DND-41 (cell line): ENCODE measurements at regions not wholly inside any gene's neighbourhood (a gene's known extent, or its start where the extent isn't known, plus 50 kb on each side); places are given as distances from the start of the nearest gene placed in this dataset.

Experiments used
- ATAC-seq: fragments of 200-7000 bp; cut with Tn5 transposase; 3 replicates; pipeline ENCODE4 v1.9.1; 2021; ENCODE audit warnings: low read depth; ENCODE audit not compliant: insufficient read depth
- DNase-seq: peaks from one replicate; pipeline ENCODE4 v3.0.0-alpha.2; 2020
- H2AFZ ChIP-seq: 2 replicates; pipeline ENCODE4 v1.6.0; 2012; ENCODE audit warnings: low read depth, low read length
- H3K27ac ChIP-seq: 2 replicates; pipeline ENCODE4 v1.5.1; 2012; ENCODE audit warnings: low read length, inconsistent platforms
- H3K27me3 ChIP-seq: fragments of 200-600 bp; sonication (generic); 2 replicates; pipeline ENCODE4 v1.6.0; 2012; ENCODE audit warnings: low read length, mild to moderate bottlenecking, inconsistent platforms; ENCODE audit not compliant: insufficient read depth, poor library complexity
- H3K36me3 ChIP-seq: 2 replicates; pipeline ENCODE4 v1.5.1; 2012; ENCODE audit warnings: low read length, inconsistent platforms; ENCODE audit not compliant: insufficient read depth
- H3K4me1 ChIP-seq: 2 replicates; pipeline ENCODE4 v1.5.1; 2012; ENCODE audit warnings: mild to moderate bottlenecking, low read length; ENCODE audit not compliant: insufficient read depth
- H3K4me2 ChIP-seq: 2 replicates; pipeline ENCODE4 v1.6.0; 2012; ENCODE audit warnings: mild to moderate bottlenecking, moderate library complexity, low read length, inconsistent platforms; ENCODE audit not compliant: insufficient read depth
- H3K4me3 ChIP-seq, 2 experiments: fragments of 200-600 bp in 1 of 2; shearing (Covaris generic) in 1 of 2; 2 replicates each; pipeline ENCODE4 v1.5.1; 2012 to 2016; ENCODE audit warnings: inconsistent platforms in 2 of 2, low read length in 2 of 2, mild to moderate bottlenecking in 2 of 2, low read depth in 1 of 2, moderate library complexity in 1 of 2
- H3K79me2 ChIP-seq: 2 replicates; pipeline ENCODE4 v1.6.0; 2012; ENCODE audit warnings: low read length, inconsistent platforms; ENCODE audit not compliant: insufficient read depth
- H3K9ac ChIP-seq: 2 replicates; pipeline ENCODE4 v1.6.0; 2012; ENCODE audit warnings: low read depth, mild to moderate bottlenecking, inconsistent platforms, low read length, moderate library complexity
- H3K9me3 ChIP-seq: 2 replicates; pipeline ENCODE4 v1.5.1; 2012; ENCODE audit warnings: low read length, moderate library complexity, mild to moderate bottlenecking, inconsistent platforms; ENCODE audit not compliant: insufficient read depth, severe bottlenecking
- H4K20me1 ChIP-seq: 2 replicates; pipeline ENCODE4 v1.6.0; 2012; ENCODE audit warnings: low read length; ENCODE audit not compliant: insufficient read depth
- EZH2 ChIP-seq: IDR thresholded peaks from 3 replicates; pipeline ENCODE4 v1.6.1; 2012; ENCODE audit warnings: borderline replicate concordance, low read depth, mild to moderate bottlenecking, moderate library complexity, low read length, inconsistent platforms; ENCODE audit not compliant: severe bottlenecking
- TF ChIP-seq, protein P1 (sequence below): IDR thresholded peaks from 2 replicates; pipeline ENCODE4 v1.5.1; 2012; ENCODE audit warnings: borderline replicate concordance, low read length, moderate library complexity, mild to moderate bottlenecking; ENCODE audit not compliant: poor library complexity, severe bottlenecking; ENCODE audit errors: extremely low read depth

- Histone ChIP-seq H2AFZ (no peak overlapping the region), H3K27ac (no peak overlapping the region), H3K4me1 (no peaks in the 10 kb centered on the region), H3K9ac (no peak overlapping the region), H3K36me3 (no peaks in the 10 kb centered on the region), H3K27me3 (peaks cover 7% of the 10 kb centered on the region), H4K20me1 (no peaks in the 10 kb centered on the region), H3K9me3 (no peaks in the 10 kb centered on the region), H3K4me2 (no peak overlapping the region), H3K4me3 (no peak overlapping the region), H3K79me2 (no peaks in the 10 kb centered on the region)
- DNase-seq (no peak), ATAC-seq (no peak)
- no peak for TF ChIP-seq EZH2
Observed at GRCh38 chr12:105745811-105746210, 392.9 kb downstream of the NUAK1 start.

DNA sequence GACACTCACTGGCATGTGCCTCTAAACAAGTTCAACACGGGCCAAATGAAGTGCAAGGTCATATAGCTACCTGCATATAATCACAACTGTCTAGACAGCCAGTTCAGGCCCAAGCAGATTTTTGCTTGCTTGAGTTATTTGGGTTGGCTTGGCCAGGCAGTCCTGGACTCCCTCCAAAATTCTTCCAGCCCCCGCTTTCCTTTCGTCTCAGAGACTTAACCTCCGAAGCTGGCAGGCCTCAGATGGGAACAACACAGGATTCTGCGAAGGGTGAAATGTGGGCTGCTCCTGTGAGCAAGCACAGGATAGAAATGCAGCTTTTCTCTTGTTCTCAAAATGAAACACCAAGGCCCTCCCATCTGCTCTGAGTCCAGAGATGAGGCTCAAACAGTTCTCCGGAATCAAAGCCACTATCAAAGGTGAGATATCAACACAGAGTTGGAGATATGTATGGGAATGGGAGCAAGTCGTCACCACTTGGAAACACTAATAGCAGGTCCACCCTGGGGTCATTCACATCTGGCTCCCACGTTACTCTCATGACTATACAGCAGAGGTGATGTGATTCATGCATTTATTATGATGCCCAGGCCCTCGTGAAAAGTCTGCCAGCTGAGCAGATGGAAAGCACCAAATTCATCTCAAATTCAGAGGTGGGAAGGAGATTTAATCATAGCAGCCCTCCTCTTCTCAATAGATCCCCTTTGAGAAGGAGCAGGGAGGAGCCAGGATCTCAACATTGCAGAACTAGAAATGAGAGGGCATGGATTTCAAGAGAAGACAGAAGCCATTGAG, 389.8 kb downstream of the NUAK1 start:
- ATAC-seq (no peak), DNase-seq (no peak)
- Histone ChIP-seq H3K27ac (no peak overlapping the region), H3K4me1 (no peaks in the 10 kb centered on the region), H4K20me1 (no peaks in the 10 kb centered on the region), H3K27me3 (peaks cover 3% of the 10 kb centered on the region), H3K36me3 (no peaks in the 10 kb centered on the region), H3K4me2 (no peak overlapping the region), H3K4me3 (no peak overlapping the region), H3K9me3 (no peaks in the 10 kb centered on the region), H2AFZ (no peak overlapping the region), H3K9ac (no peak overlapping the region), H3K79me2 (no peaks in the 10 kb centered on the region)
- TF ChIP-seq, protein P1, sequence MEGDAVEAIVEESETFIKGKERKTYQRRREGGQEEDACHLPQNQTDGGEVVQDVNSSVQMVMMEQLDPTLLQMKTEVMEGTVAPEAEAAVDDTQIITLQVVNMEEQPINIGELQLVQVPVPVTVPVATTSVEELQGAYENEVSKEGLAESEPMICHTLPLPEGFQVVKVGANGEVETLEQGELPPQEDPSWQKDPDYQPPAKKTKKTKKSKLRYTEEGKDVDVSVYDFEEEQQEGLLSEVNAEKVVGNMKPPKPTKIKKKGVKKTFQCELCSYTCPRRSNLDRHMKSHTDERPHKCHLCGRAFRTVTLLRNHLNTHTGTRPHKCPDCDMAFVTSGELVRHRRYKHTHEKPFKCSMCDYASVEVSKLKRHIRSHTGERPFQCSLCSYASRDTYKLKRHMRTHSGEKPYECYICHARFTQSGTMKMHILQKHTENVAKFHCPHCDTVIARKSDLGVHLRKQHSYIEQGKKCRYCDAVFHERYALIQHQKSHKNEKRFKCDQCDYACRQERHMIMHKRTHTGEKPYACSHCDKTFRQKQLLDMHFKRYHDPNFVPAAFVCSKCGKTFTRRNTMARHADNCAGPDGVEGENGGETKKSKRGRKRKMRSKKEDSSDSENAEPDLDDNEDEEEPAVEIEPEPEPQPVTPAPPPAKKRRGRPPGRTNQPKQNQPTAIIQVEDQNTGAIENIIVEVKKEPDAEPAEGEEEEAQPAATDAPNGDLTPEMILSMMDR, result no peak
- no peak for TF ChIP-seq EZH2

DNA sequence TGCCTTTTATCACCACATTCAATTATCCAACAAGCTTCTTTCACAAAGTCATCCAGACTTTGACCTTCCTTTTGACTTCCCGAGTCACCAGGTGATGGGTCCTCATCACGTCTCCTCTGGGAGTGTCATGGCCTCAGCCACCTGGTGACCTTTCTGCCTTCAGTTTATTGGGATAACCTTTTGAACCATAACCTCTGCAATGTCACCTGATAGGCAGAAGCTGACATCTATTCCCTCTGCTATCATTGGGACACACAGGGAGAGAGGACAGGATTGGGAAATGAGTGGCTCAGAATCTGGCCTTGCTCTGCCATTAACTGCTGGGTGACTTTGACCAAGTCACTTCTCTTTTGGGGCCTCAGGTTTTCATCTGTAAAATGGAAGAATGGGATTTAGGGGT, 388.7 kb downstream of the NUAK1 start:
- Histone ChIP-seq H3K27me3 (peaks cover 2% of the 10 kb centered on the region), H3K79me2 (no peaks in the 10 kb centered on the region), H3K4me3 (no peak overlapping the region), H2AFZ (no peak overlapping the region), H3K36me3 (no peaks in the 10 kb centered on the region), H3K9me3 (no peaks in the 10 kb centered on the region), H4K20me1 (no peaks in the 10 kb centered on the region), H3K9ac (no peak overlapping the region), H3K27ac (no peak overlapping the region), H3K4me1 (no peaks in the 10 kb centered on the region), H3K4me2 (no peak overlapping the region)
- TF ChIP-seq EZH2, result no peak
- TF ChIP-seq, protein P1, result no peak
- DNase-seq (no peak), ATAC-seq (no peak)

DNA sequence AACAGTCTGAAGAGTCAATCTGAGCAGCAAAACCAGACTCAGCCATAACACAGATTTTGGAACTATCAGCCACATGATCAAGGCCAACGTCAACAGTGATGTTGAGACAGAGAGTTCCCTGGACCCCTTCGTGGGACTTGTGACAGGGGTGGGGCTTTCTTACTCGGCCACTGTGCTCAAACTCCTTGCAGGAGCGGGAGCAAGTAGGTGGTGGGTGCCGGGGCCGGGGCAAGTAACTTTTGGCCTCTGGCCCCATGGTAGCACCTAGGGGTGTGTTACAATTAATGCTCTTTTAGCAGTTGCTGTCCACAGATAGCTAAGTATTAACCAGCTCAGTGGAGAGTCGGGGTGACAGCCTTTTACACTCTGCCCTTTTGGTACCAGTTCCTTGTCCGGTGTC, 384.4 kb downstream of the NUAK1 start:
- H3K27ac ChIP-seq, result no peak overlapping the region
- H4K20me1 ChIP-seq, result no peaks in the 10 kb centered on the region
- H3K4me2 ChIP-seq, result no peak overlapping the region
- ATAC-seq (no peak), DNase-seq (no peak)
- TF ChIP-seq, protein P1, result no peak
- TF ChIP-seq EZH2, result no peak
- H3K79me2 ChIP-seq, result no peaks in the 10 kb centered on the region
- no peaks in the 10 kb centered on the region for H3K36me3 ChIP-seq
- no peaks in the 10 kb centered on the region for H3K27me3 ChIP-seq
- no peak overlapping the region for H2AFZ ChIP-seq
- no peak overlapping the region for H3K4me3 ChIP-seq
- H3K9ac ChIP-seq, result no peak overlapping the region
- no peaks in the 10 kb centered on the region for H3K9me3 ChIP-seq
- no peaks in the 10 kb centered on the region for H3K4me1 ChIP-seq
